H9 (cell line): ENCODE measurements at regions not wholly inside any gene's neighbourhood (a gene's known extent, or its start where the extent isn't known, plus 50 kb on each side); places are given as distances from the start of the nearest gene placed in this dataset.

Source experiments
- DNase-seq: peaks from one replicate; pipeline ENCODE4 v3.0.0-alpha.2; 2017
- H2AFZ ChIP-seq: one replicate; pipeline ENCODE4 v1.6.1; 2013; ENCODE audit warnings: mild to moderate bottlenecking, low read length, control low read depth, moderate library complexity
- H2AK5ac ChIP-seq: 2 replicates; pipeline ENCODE4 v1.6.1; 2013; ENCODE audit warnings: low read length, control low read depth, mixed read lengths; ENCODE audit not compliant: insufficient read length
- H2BK120ac ChIP-seq: one replicate; pipeline ENCODE4 v1.6.1; 2013; ENCODE audit warnings: low read depth, mild to moderate bottlenecking, low read length, control low read depth, inconsistent platforms; ENCODE audit not compliant: poor library complexity, severe bottlenecking
- H2BK12ac ChIP-seq: 2 replicates; pipeline ENCODE4 v1.6.1; 2013; ENCODE audit warnings: low read length, control low read depth, mixed read lengths, low read depth; ENCODE audit not compliant: insufficient read length
- H2BK15ac ChIP-seq: 2 replicates; pipeline ENCODE4 v1.6.1; 2013; ENCODE audit warnings: low read depth, low read length, control low read depth
- H2BK20ac ChIP-seq: one replicate; pipeline ENCODE4 v1.6.1; 2013; ENCODE audit warnings: low read depth, mild to moderate bottlenecking, low read length, control low read depth, inconsistent platforms; ENCODE audit not compliant: poor library complexity, severe bottlenecking
- H2BK5ac ChIP-seq: 2 replicates; pipeline ENCODE4 v1.6.1; 2013; ENCODE audit warnings: low read length, control low read depth, mixed read lengths; ENCODE audit not compliant: insufficient read length
- H3K14ac ChIP-seq: 2 replicates; pipeline ENCODE4 v1.6.1; 2013; ENCODE audit warnings: low read length, control low read depth; ENCODE audit not compliant: insufficient read depth
- H3K18ac ChIP-seq: 2 replicates; pipeline ENCODE4 v1.6.1; 2013; ENCODE audit warnings: low read depth, mild to moderate bottlenecking, mixed read lengths, low read length, control low read depth; ENCODE audit not compliant: insufficient read length
- H3K23ac ChIP-seq: 2 replicates; pipeline ENCODE4 v1.6.1; 2013; ENCODE audit warnings: low read length, control low read depth, mixed read lengths, low read depth; ENCODE audit not compliant: insufficient read length
- H3K23me2 ChIP-seq: 2 replicates; pipeline ENCODE4 v1.6.1; 2013; ENCODE audit warnings: low read depth, mild to moderate bottlenecking, mixed read lengths, low read length, control low read depth; ENCODE audit not compliant: insufficient read length, poor library complexity, severe bottlenecking
- H3K27ac ChIP-seq: 2 replicates; pipeline ENCODE4 v1.5.1; 2013; ENCODE audit warnings: low read length, control low read depth, mixed read lengths, low read depth; ENCODE audit not compliant: insufficient read length
- H3K27me3 ChIP-seq: 2 replicates; pipeline ENCODE4 v1.6.1; 2013; ENCODE audit warnings: low read length, control low read depth, inconsistent platforms; ENCODE audit not compliant: insufficient read depth
- H3K4ac ChIP-seq: 2 replicates; pipeline ENCODE4 v1.6.1; 2013; ENCODE audit warnings: low read depth, mild to moderate bottlenecking, control low read depth, inconsistent platforms, low read length, moderate library complexity
- H3K4me1 ChIP-seq: 2 replicates; pipeline ENCODE4 v1.6.1; 2013; ENCODE audit warnings: low read length, control low read depth, inconsistent platforms; ENCODE audit not compliant: insufficient read depth
- H3K4me2 ChIP-seq: 2 replicates; pipeline ENCODE4 v1.6.1; 2013; ENCODE audit warnings: low read length, control low read depth, mixed read lengths; ENCODE audit not compliant: insufficient read length, insufficient read depth
- H3K56ac ChIP-seq: 2 replicates; pipeline ENCODE4 v1.6.1; 2013; ENCODE audit warnings: low read depth, mild to moderate bottlenecking, mixed read lengths, low read length, control low read depth; ENCODE audit not compliant: insufficient read length
- H3K79me1 ChIP-seq: 2 replicates; pipeline ENCODE4 v1.6.1; 2013; ENCODE audit warnings: low read depth, mild to moderate bottlenecking, moderate library complexity, low read length, control low read depth, inconsistent platforms; ENCODE audit not compliant: insufficient read depth, poor library complexity, severe bottlenecking
- H3K79me2 ChIP-seq: 2 replicates; pipeline ENCODE4 v1.6.1; 2013; ENCODE audit warnings: low read length, control low read depth, inconsistent platforms; ENCODE audit not compliant: insufficient read depth
- H3K9ac ChIP-seq: 2 replicates; pipeline ENCODE4 v1.6.1; 2013; ENCODE audit warnings: low read length, control low read depth, mixed read lengths; ENCODE audit not compliant: insufficient read length; ENCODE audit errors: extremely low read depth
- H3K9me3 ChIP-seq: one replicate; pipeline ENCODE4 v1.6.1; 2013; ENCODE audit warnings: low read depth, low read length, inconsistent platforms; ENCODE audit not compliant: control insufficient read depth
- H3T11ph ChIP-seq: one replicate; pipeline ENCODE4 v1.6.1; 2013; ENCODE audit warnings: mild to moderate bottlenecking, low read length, control low read depth, inconsistent platforms
- H4K20me1 ChIP-seq: one replicate; pipeline ENCODE4 v1.6.1; 2013; ENCODE audit not compliant: control insufficient read depth, insufficient read length, insufficient read depth
- H4K5ac ChIP-seq: 2 replicates; pipeline ENCODE4 v1.6.1; 2013; ENCODE audit warnings: low read depth, mild to moderate bottlenecking, mixed read lengths, low read length, control low read depth; ENCODE audit not compliant: insufficient read length
- H4K8ac ChIP-seq: replicated peaks from 2 replicates; pipeline ENCODE4 v1.6.1; 2013; ENCODE audit warnings: low read length, control low read depth, mixed read lengths, low read depth; ENCODE audit not compliant: insufficient read length
- H4K91ac ChIP-seq: 2 replicates; pipeline ENCODE4 v1.6.1; 2013; ENCODE audit warnings: low read depth, mild to moderate bottlenecking, moderate library complexity, mixed read lengths, low read length, control low read depth; ENCODE audit not compliant: insufficient read length
- H3K27ac Mint-ChIP-seq, 3 experiments: 2 replicates in 2 of 3; 3 replicates in 1 of 3; pipeline ENCODE4 v1.8.0; 2020 to 2021; ENCODE audit warnings: mixed read lengths in 3 of 3, mild to moderate bottlenecking in 1 of 3, moderate library complexity in 1 of 3
- H3K27me3 Mint-ChIP-seq: 2 replicates; pipeline ENCODE4 v1.8.0; 2021; ENCODE audit warnings: low read depth, mild to moderate bottlenecking, moderate library complexity, mixed read lengths
- H3K36me3 Mint-ChIP-seq, 3 experiments: 2 replicates in 2 of 3; 3 replicates in 1 of 3; pipeline ENCODE4 v1.8.0; 2020 to 2021; ENCODE audit warnings: low read depth in 3 of 3, mixed read lengths in 3 of 3; ENCODE audit not compliant: insufficient read depth in 1 of 3
- H3K4me1 Mint-ChIP-seq, 2 experiments: 2 replicates each; pipeline ENCODE4 v1.8.0; 2020; ENCODE audit warnings: mixed read lengths in 2 of 2
- H3K4me3 Mint-ChIP-seq, 2 experiments: 2 replicates in 1 of 2; 3 replicates in 1 of 2; pipeline ENCODE4 v1.8.0; 2020 to 2021; ENCODE audit warnings: mild to moderate bottlenecking in 2 of 2, mixed read lengths in 2 of 2, moderate library complexity in 1 of 2
- H3K9me3 Mint-ChIP-seq, 2 experiments: 2 replicates in 1 of 2; 3 replicates in 1 of 2; pipeline ENCODE4 v1.8.0; 2020; ENCODE audit warnings: mild to moderate bottlenecking in 2 of 2, mixed read lengths in 2 of 2, moderate library complexity in 1 of 2
- WGBS: extraction: QIAGEN DNeasy Blood & Tissue Kit; methylation state at CpG from one replicate; pipeline ENCODE4 v1.1.7; 2013; ENCODE audit warnings: missing lambda C conversion rate, low lambda C conversion rate, mixed read lengths; ENCODE audit not compliant: insufficient read length; ENCODE audit errors: extremely low coverage; 5-methylcytosine and 5-hydroxymethylcytosine counted together
- TF ChIP-seq, protein P1 (sequence below): fragments of 200-600 bp; sonication (generic); conservative IDR thresholded peaks from 3 replicates; pipeline ENCODE4 v1.8.0; 2021; ENCODE audit warnings: antibody characterized with exemption, mild to moderate bottlenecking

DNA sequence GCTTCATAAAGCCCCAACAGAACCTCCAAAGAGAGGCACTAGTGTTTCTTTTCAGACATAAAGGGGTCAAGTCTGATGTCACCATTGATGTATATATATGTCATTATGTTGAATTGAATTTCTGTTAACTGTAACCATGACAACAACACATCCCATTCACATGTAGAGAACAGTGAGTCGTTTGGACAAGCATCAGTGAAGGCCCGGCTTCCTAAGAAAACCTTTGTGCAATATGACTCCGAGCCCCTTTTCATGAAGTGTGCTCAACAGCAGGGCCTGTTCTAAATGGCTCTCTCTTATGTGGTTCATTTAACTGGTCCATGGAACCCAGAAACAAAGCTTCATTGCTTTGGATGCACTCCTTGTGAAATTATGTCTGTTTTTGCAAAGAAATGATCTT, 67.2 kb upstream of the UBL3 start:
- Histone ChIP-seq H3K27me3 (no peaks in the 10 kb centered on the region), H2BK20ac (no peak overlapping the region), H3K56ac (no peak overlapping the region), H3K4ac (no peak overlapping the region), H2BK12ac (no peak overlapping the region), H3K27ac (no peak overlapping the region), H4K91ac (no peak overlapping the region), H4K20me1 (no peaks in the 10 kb centered on the region), H3K9me3 (no peaks in the 10 kb centered on the region), H3K79me1 (no peaks in the 10 kb centered on the region), H3K23me2 (no peaks in the 10 kb centered on the region), H3K23ac (no peak overlapping the region), H2AK5ac (no peak overlapping the region), H2BK120ac (no peak overlapping the region), H4K8ac (no peak overlapping the region), H3K18ac (no peak overlapping the region), H3K9ac (no peak overlapping the region), H3T11ph (no peak overlapping the region), H3K4me1 (no peaks in the 10 kb centered on the region), H2BK15ac (no peak overlapping the region), H3K14ac (no peak overlapping the region), H4K5ac (no peak overlapping the region), H3K79me2 (no peaks in the 10 kb centered on the region), H2BK5ac (no peak overlapping the region), H2AFZ (no peak overlapping the region), H3K4me2 (no peak overlapping the region)
- no CpG with 5 or more reads among the region's 3 CpGs for WGBS
- no peak overlapping the region for H3K4me3 Mint-ChIP-seq
- DNase-seq: no peak
- H3K27ac Mint-ChIP-seq: no peak overlapping the region
- TF ChIP-seq, protein P1, sequence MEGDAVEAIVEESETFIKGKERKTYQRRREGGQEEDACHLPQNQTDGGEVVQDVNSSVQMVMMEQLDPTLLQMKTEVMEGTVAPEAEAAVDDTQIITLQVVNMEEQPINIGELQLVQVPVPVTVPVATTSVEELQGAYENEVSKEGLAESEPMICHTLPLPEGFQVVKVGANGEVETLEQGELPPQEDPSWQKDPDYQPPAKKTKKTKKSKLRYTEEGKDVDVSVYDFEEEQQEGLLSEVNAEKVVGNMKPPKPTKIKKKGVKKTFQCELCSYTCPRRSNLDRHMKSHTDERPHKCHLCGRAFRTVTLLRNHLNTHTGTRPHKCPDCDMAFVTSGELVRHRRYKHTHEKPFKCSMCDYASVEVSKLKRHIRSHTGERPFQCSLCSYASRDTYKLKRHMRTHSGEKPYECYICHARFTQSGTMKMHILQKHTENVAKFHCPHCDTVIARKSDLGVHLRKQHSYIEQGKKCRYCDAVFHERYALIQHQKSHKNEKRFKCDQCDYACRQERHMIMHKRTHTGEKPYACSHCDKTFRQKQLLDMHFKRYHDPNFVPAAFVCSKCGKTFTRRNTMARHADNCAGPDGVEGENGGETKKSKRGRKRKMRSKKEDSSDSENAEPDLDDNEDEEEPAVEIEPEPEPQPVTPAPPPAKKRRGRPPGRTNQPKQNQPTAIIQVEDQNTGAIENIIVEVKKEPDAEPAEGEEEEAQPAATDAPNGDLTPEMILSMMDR: no peak
- no peaks in the 10 kb centered on the region; a peak in 1 of 5 replicates for H3K9me3 Mint-ChIP-seq
- peaks cover 1% of the 10 kb centered on the region; the same call in 1 of the 2 replicates for H3K27me3 Mint-ChIP-seq
- no peaks in the 10 kb centered on the region for H3K36me3 Mint-ChIP-seq
- H3K4me1 Mint-ChIP-seq: peaks cover 0 to 8% of the 10 kb centered on the region in 2 experiments; a peak in 1 of 4 replicates
